K562 (cell line): ENCODE measurements at regions not wholly inside any gene's neighbourhood (a gene's known extent, or its start where the extent isn't known, plus 50 kb on each side); places are given as distances from the start of the nearest gene placed in this dataset.

ENCODE experiments used
- ATAC-seq: fragments of 200-7000 bp; cut with Tn5 transposase; 3 replicates; pipeline ENCODE4 v1.9.1; 2020; ENCODE audit warnings: moderate library complexity
- BruUV-seq: library from RNA; stranded (reverse); fragments of 400-500 nt; replicated peaks from 2 replicates; lab custom pipeline; 2021; lab: Mats Ljungman, UMichigan
- CTCF ChIA-PET: fragments of 300-600 bp; formaldehyde crosslinking; extraction: SDS; loops from one replicate; lab custom pipeline; 2021; ENCODE audit warnings: low intra/inter-chr PET ratio; lab: Yijun Ruan, JAX
- POLR2A ChIA-PET: fragments of 300-600, 350-650 bp; sonication (Branson Sonifier 250); formaldehyde crosslinking; extraction: SDS; loops from one replicate; lab custom pipeline; 2021; ENCODE audit warnings: antibody characterized with exemption, inconsistent platforms; lab: Yijun Ruan, JAX
- DNase-seq, 4 experiments: peaks; one replicate each; pipeline versions ENCODE4 v3.0.0 to v3.0.0-alpha.2; 2011 to 2018; ENCODE audit warnings: low spot score in 3 of 4, mixed read lengths in 3 of 4; ENCODE audit errors: extremely low read depth in 1 of 4
- FAIRE-seq: peaks from 2 replicates; lab custom pipeline; 2011; peaks lifted over from hg19 to GRCh38; lab: Jason Lieb, UNC
- H2AFZ ChIP-seq: 2 replicates; pipeline ENCODE4 v1.6.0; 2011; ENCODE audit warnings: low read depth, low read length, control low read depth, inconsistent platforms
- H3K27ac ChIP-seq: fragments of 200-600 bp; 3 replicates; pipeline ENCODE4 v1.8.0; 2011; ENCODE audit warnings: low read depth, mild to moderate bottlenecking, control low read depth, inconsistent platforms, low read length, moderate library complexity, mixed read lengths; ENCODE audit errors: extremely low read depth
- H3K27me3 ChIP-seq, 2 experiments: fragments of 300-600 bp in 1 of 2; 2 replicates in 1 of 2; 3 replicates in 1 of 2; pipeline versions ENCODE4 v1.6.0 to v1.8.0; 2011; ENCODE audit warnings: inconsistent platforms in 2 of 2, low read length in 2 of 2, mild to moderate bottlenecking in 1 of 2, mixed read lengths in 1 of 2, moderate library complexity in 1 of 2; ENCODE audit not compliant: control insufficient read depth in 2 of 2, insufficient read depth in 2 of 2
- H3K36me3 ChIP-seq: fragments of 300-600 bp; 3 replicates; pipeline ENCODE4 v1.8.0; 2011; ENCODE audit warnings: mild to moderate bottlenecking, low read length, inconsistent platforms; ENCODE audit not compliant: control insufficient read depth, insufficient read depth
- H3K4me1 ChIP-seq, 2 experiments: fragments of 200-600 bp in 1 of 2; replicated peaks in 1 of 2; 2 replicates in 1 of 2; 3 replicates in 1 of 2; pipeline versions ENCODE4 v1.5.1 to v1.8.0; 2011; ENCODE audit warnings: inconsistent platforms in 2 of 2, low read length in 2 of 2, mild to moderate bottlenecking in 1 of 2, mixed read lengths in 1 of 2, moderate library complexity in 1 of 2; ENCODE audit not compliant: control insufficient read depth in 2 of 2, insufficient read depth in 2 of 2
- H3K4me2 ChIP-seq: 2 replicates; pipeline ENCODE4 v1.6.1; 2011; ENCODE audit warnings: low read length, control low read depth, inconsistent platforms, mixed read lengths; ENCODE audit not compliant: insufficient read depth
- H3K4me3 ChIP-seq: fragments of 200-600 bp; sonication (generic), shearing (Covaris generic); 2 replicates; pipeline ENCODE4 v1.5.1; 2016; ENCODE audit warnings: control low read depth, inconsistent platforms
- H3K79me2 ChIP-seq: fragments of 200-600 bp; 3 replicates; pipeline ENCODE4 v1.8.0; 2011; ENCODE audit warnings: low read length, inconsistent platforms; ENCODE audit not compliant: control insufficient read depth, insufficient read depth
- H3K9ac ChIP-seq, 2 experiments: 2 replicates each; pipeline versions ENCODE4 v1.6.0 to v1.6.1; 2011; ENCODE audit warnings: low read depth in 2 of 2, low read length in 2 of 2, control low read depth in 1 of 2, inconsistent platforms in 1 of 2, mild to moderate bottlenecking in 1 of 2, mixed read lengths in 1 of 2; ENCODE audit not compliant: insufficient read depth in 1 of 2
- H3K9me1 ChIP-seq: one replicate; pipeline ENCODE4 v1.6.0; 2011; ENCODE audit warnings: inconsistent platforms, mild to moderate bottlenecking, low read length, moderate library complexity; ENCODE audit not compliant: control insufficient read depth, insufficient read depth
- H3K9me3 ChIP-seq: replicated peaks from 2 replicates; pipeline ENCODE4 v1.5.1; 2011; ENCODE audit warnings: low read depth, low read length, inconsistent platforms; ENCODE audit not compliant: control insufficient read depth, insufficient read depth
- H4K20me1 ChIP-seq: replicated peaks from 2 replicates; pipeline ENCODE4 v1.6.1; 2011; ENCODE audit warnings: low read length, inconsistent platforms, mixed read lengths; ENCODE audit not compliant: control insufficient read depth, insufficient read depth
- ATF7 ChIP-seq: fragments of 450-650 bp; IDR thresholded peaks from 2 replicates; pipeline ENCODE4 v1.7.1; 2014; ENCODE audit warnings: mild to moderate bottlenecking, moderate library complexity
- DIDO1 ChIP-seq: fragments of 450-650 bp; IDR thresholded peaks from 2 replicates; pipeline ENCODE4 v1.6.1; 2016; ENCODE audit warnings: low read depth, missing biosample characterization, missing genetic modification characterization
- E2F3 ChIP-seq: fragments of 250-450 bp; sonication (Bioruptor Pico); IDR thresholded peaks from 2 replicates; pipeline ENCODE4 v1.4.0; 2020; ENCODE audit warnings: mild to moderate bottlenecking
- ETV1 ChIP-seq: fragments of 450-650 bp; conservative IDR thresholded peaks from 2 replicates; pipeline ENCODE4 v1.6.1; 2016; ENCODE audit warnings: missing genetic modification characterization, control low read depth, low read depth, missing compliant biosample characterization
- FOSL1 ChIP-seq: fragments of 200-800 bp; sonication (Bioruptor generic); conservative IDR thresholded peaks from 2 replicates; pipeline ENCODE4 v1.6.1; 2016; ENCODE audit warnings: missing genetic modification characterization, missing compliant biosample characterization
- FOXO4 ChIP-seq: fragments of 450-650 bp; formaldehyde crosslinking; IDR thresholded peaks from 2 replicates; pipeline ENCODE4 v1.4.0; 2020; ENCODE audit warnings: mild to moderate bottlenecking, moderate library complexity
- GABPB1 ChIP-seq: sonication (generic); formaldehyde crosslinking; IDR thresholded peaks from 2 replicates; pipeline ENCODE4 v1.8.0; 2022; ENCODE audit warnings: mild to moderate bottlenecking, missing genetic modification reagents
- MCM3 ChIP-seq: fragments of 450-650 bp; IDR thresholded peaks from 2 replicates; pipeline ENCODE4 v1.6.1; 2016
- PHF21A ChIP-seq: fragments of 450-650 bp; IDR thresholded peaks from 2 replicates; pipeline ENCODE4 v1.6.1; 2017; ENCODE audit warnings: low read depth, borderline replicate concordance
- PRPF4 ChIP-seq: fragments of 200-400 bp; formaldehyde crosslinking; IDR thresholded peaks from one replicate; pipeline ENCODE4 v1.6.1; 2017; ENCODE audit warnings: low read length, low read depth, mild to moderate bottlenecking; ENCODE audit not compliant: insufficient read depth, poor library complexity, severe bottlenecking
- SREBF2 ChIP-seq: sonication (generic); formaldehyde crosslinking; IDR thresholded peaks from 2 replicates; pipeline ENCODE4 v1.4.0; 2020; ENCODE audit warnings: mild to moderate bottlenecking, missing genetic modification reagents
- TCF3 ChIP-seq: sonication (generic); formaldehyde crosslinking; IDR thresholded peaks from 2 replicates; pipeline ENCODE4 v1.4.0; 2020; ENCODE audit warnings: mild to moderate bottlenecking, missing genetic modification reagents
- TFAP4 ChIP-seq: sonication (generic); formaldehyde crosslinking; IDR thresholded peaks from 2 replicates; pipeline ENCODE4 v1.8.0; 2022; ENCODE audit warnings: missing genetic modification reagents, mild to moderate bottlenecking, moderate library complexity, borderline replicate concordance
- XRCC3 ChIP-seq: fragments of 450-650 bp; IDR thresholded peaks from 2 replicates; pipeline ENCODE4 v1.6.1; 2017; ENCODE audit warnings: mild to moderate bottlenecking, moderate library complexity
- ZBTB26 ChIP-seq: fragments of 450-650 bp; formaldehyde crosslinking; IDR thresholded peaks from 2 replicates; pipeline ENCODE4 v1.4.0; 2022; ENCODE audit warnings: missing genetic modification characterization
- WGBS: fragments of 100-300 bp; shearing (Covaris generic); methylation state at CpG from one replicate; pipeline ENCODE4 v1.1.6; 2016; ENCODE audit warnings: low coverage, mixed read lengths; ENCODE audit not compliant: insufficient coverage; ENCODE audit errors: missing lambda C conversion rate; 5-methylcytosine and 5-hydroxymethylcytosine counted together
- in situ Hi-C: fragments of 300-500 bp; cut with MboI; formaldehyde crosslinking; loops from 4 replicates; pipeline ENCODE4 v1.15.0; 2018; ENCODE audit warnings: inconsistent platforms, mixed read lengths
- intact Hi-C: fragments of 100-400 bp; cut with micrococcal nuclease; formaldehyde crosslinking; loops from 2 replicates; pipeline ENCODE4 v1.14.2; 2022

- in situ Hi-C loops, result no loop called here
- TF ChIP-seq MCM3, result no peak
- no peak for TF ChIP-seq DIDO1 (tag)
- no peak for TF ChIP-seq FOXO4 (CRISPR knock-in tag)
- TF ChIP-seq FOSL1, result no peak
- TF ChIP-seq TCF3 (CRISPR knock-in tag), result no peak
- TF ChIP-seq ZBTB26 (CRISPR knock-in tag), result no peak
- no peak for TF ChIP-seq XRCC3
- no peak for TF ChIP-seq ETV1 (tag)
- no peak for TF ChIP-seq SREBF2 (CRISPR knock-in tag)
- TF ChIP-seq TFAP4 (CRISPR knock-in tag), result no peak
- TF ChIP-seq PRPF4, result no peak
- TF ChIP-seq PHF21A, result no peak
- no peak for TF ChIP-seq E2F3 (CRISPR knock-in tag)
- no peak for TF ChIP-seq GABPB1 (CRISPR knock-in tag)
- TF ChIP-seq ATF7, result no peak
- TF ChIP-seq, all 486 proteins: peak for 0
- Histone ChIP-seq H3K9me1 (no peaks in the 10 kb centered on the region), H3K9me3 (no peaks in the 10 kb centered on the region), H3K36me3 (no peaks in the 10 kb centered on the region), H3K4me2 (no peak overlapping the region), H3K4me1 (no peaks in the 10 kb centered on the region), H2AFZ (no peak overlapping the region), H3K4me3 (no peak overlapping the region), H3K27ac (no peak overlapping the region), H4K20me1 (no peaks in the 10 kb centered on the region), H3K27me3 (no peaks in the 10 kb centered on the region), H3K79me2 (no peaks in the 10 kb centered on the region), H3K9ac (no peak overlapping the region)
- ATAC-seq (no peak), FAIRE-seq (no peak), DNase-seq (no peak)
- 0% methylated on average over 4 of the region's 4 CpGs for WGBS
- POLR2A ChIA-PET, result no interaction called here
- CTCF ChIA-PET, result no interaction called here
- intact Hi-C loops, result no loop called here
- no TSS peak for BruUV-seq
Measured at GRCh38 chr6:93498713-93499112, 79.4 kb upstream of the EPHA7 start.
